ENCODE measurements at regions not wholly inside any gene's neighbourhood (a gene's known extent, or its start where the extent isn't known, plus 50 kb on each side); places are given as distances from the start of the nearest gene placed in this dataset.

- no peak for DNase-seq (ENCODE audit: low read depth)
- no peak overlapping the region for H3K4me3 ChIP-seq (ENCODE audit: low read depth, low read length)
- TF ChIP-seq, protein P1, sequence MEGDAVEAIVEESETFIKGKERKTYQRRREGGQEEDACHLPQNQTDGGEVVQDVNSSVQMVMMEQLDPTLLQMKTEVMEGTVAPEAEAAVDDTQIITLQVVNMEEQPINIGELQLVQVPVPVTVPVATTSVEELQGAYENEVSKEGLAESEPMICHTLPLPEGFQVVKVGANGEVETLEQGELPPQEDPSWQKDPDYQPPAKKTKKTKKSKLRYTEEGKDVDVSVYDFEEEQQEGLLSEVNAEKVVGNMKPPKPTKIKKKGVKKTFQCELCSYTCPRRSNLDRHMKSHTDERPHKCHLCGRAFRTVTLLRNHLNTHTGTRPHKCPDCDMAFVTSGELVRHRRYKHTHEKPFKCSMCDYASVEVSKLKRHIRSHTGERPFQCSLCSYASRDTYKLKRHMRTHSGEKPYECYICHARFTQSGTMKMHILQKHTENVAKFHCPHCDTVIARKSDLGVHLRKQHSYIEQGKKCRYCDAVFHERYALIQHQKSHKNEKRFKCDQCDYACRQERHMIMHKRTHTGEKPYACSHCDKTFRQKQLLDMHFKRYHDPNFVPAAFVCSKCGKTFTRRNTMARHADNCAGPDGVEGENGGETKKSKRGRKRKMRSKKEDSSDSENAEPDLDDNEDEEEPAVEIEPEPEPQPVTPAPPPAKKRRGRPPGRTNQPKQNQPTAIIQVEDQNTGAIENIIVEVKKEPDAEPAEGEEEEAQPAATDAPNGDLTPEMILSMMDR (conservative IDR thresholded peaks at IDR 0.05; ENCODE audit: low read depth, low read length): no peak
Measured at GRCh38 chr18:37956020-37956419, 390.4 kb upstream of the CELF4 start.

- TF ChIP-seq, protein P1 (conservative IDR thresholded peaks at IDR 0.05; ENCODE audit: low read depth, low read length): no peak
- no peak for DNase-seq (ENCODE audit: low read depth)
- H3K4me3 ChIP-seq (ENCODE audit: low read depth, low read length): no peak overlapping the region
Measured at GRCh38 chr18:37955201-37955600, 389.6 kb upstream of the CELF4 start.

DNA sequence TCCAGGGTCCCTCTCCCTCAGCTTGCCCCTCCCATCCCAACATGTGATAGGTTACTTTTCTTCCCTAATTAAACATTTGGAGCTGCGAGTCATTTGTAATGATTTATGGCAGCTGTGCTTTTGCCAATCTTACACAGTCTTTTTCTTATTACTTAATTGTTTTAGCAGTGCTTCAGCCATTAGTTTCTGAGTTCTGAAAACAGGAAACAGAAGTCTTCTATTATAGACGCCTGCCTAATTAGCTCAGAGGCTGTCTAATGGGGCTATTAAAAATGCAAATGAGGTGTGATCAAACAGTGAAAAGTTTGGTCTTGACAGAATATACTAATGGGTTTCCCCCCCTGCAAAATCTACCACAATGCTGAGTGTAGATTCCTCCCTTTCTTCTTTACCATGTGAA, 388.3 kb upstream of the CELF4 start:
- TF ChIP-seq, protein P1 (conservative IDR thresholded peaks at IDR 0.05; ENCODE audit: low read depth, low read length): no peak
- no peak for DNase-seq (ENCODE audit: low read depth)
- H3K4me3 ChIP-seq (ENCODE audit: low read depth, low read length): no peak overlapping the region

- TF ChIP-seq, protein P1 (conservative IDR thresholded peaks at IDR 0.05; ENCODE audit: low read depth, low read length): no peak
Measured at GRCh38 chr18:37948471-37948870, 382.9 kb upstream of the CELF4 start.

GRCh38 chr18:37946324-37946723, 380.7 kb upstream of the CELF4 start:
- TF ChIP-seq, protein P1 (conservative IDR thresholded peaks at IDR 0.05; ENCODE audit: low read depth, low read length): no peak
- DNase-seq (ENCODE audit: low read depth): no peak
- H3K4me3 ChIP-seq (ENCODE audit: low read depth, low read length): no peak overlapping the region

More at GRCh38 chr18:37948471-37948870, 382.9 kb upstream of the CELF4 start:
- no peak for DNase-seq (ENCODE audit: low read depth)
- H3K4me3 ChIP-seq (ENCODE audit: low read depth, low read length): no peak overlapping the region

DNA sequence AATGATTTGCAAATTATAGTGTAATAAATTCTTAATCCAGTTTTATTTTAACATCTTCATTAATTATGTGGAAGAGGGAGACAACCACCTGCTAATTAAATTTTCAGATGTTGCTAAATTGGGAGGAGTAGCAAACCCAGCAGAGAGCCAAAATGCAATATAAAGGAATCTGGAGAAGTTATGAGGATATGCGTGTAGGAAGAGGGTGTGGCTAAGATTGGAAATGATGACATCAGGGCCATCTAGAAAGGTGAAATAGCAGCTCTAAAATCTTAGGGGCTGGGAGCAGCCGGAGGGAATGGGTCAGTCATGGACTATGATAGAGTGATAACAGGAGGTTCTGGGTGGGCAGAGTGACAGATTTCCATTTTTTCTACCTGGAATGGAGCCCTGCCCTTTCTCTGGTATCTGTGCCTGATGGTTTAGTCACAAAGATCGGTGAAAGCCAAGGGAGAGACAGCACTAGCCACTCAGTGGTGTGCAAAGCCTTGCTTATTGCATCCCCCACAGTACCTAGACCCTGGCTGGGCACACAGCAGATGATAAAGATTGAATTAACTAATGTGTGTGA, 379.2 kb upstream of the CELF4 start:
- no peak for DNase-seq (ENCODE audit: low read depth)
- TF ChIP-seq, protein P1 (conservative IDR thresholded peaks at IDR 0.05; ENCODE audit: low read depth, low read length): no peak
- H3K4me3 ChIP-seq (ENCODE audit: low read depth, low read length): no peak overlapping the region

GRCh38 chr18:37937287-37937686, 371.7 kb upstream of the CELF4 start:
- no peak overlapping the region for H3K4me3 ChIP-seq (ENCODE audit: low read depth, low read length)
- no peak for DNase-seq (ENCODE audit: low read depth)
- TF ChIP-seq, protein P1 (conservative IDR thresholded peaks at IDR 0.05; ENCODE audit: low read depth, low read length): no peak
